AG10803 (cell line): ENCODE measurements at regions not wholly inside any gene's neighbourhood (a gene's known extent, or its start where the extent isn't known, plus 50 kb on each side); places are given as distances from the start of the nearest gene placed in this dataset.

Experiments
- DNase-seq: peaks from one replicate; pipeline ENCODE4 v3.0.0; 2010; ENCODE audit warnings: low read depth
- H3K4me3 ChIP-seq: 2 replicates; pipeline ENCODE4 v1.5.1; 2011; ENCODE audit warnings: mild to moderate bottlenecking, low read length, control low read depth
- CTCF ChIP-seq: conservative IDR thresholded peaks from 2 replicates; pipeline ENCODE4 v1.5.1; 2011; ENCODE audit warnings: mild to moderate bottlenecking, low read length, control low read depth, inconsistent platforms

GRCh38 chr9:6703898-6704639, 53.7 kb upstream of the KDM4C start:
- no peak for TF ChIP-seq CTCF
- peak; percentile 74 for DNase-seq
- H3K4me3 ChIP-seq = peak overlapping the region; percentile 81

- no peak for TF ChIP-seq CTCF
- H3K4me3 ChIP-seq = no peak overlapping the region
- DNase-seq = no peak
These were observed 55.1 kb upstream of the KDM4C start for GRCh38 chr9:6702707-6703106.

- no peak for TF ChIP-seq CTCF
- no peak overlapping the region for H3K4me3 ChIP-seq
- no peak for DNase-seq
These were observed 50.6 kb upstream of the GLDC start for GRCh38 chr9:6696178-6696577.

- H3K4me3 ChIP-seq = no peak overlapping the region
- no peak for TF ChIP-seq CTCF
- no peak for DNase-seq
These were observed 49.7 kb upstream of the GLDC start for GRCh38 chr9:6695121-6695814.
